GM23338 (cell line): ENCODE measurements at regions not wholly inside any gene's neighbourhood (a gene's known extent, or its start where the extent isn't known, plus 50 kb on each side); places are given as distances from the start of the nearest gene placed in this dataset.

ENCODE experiments used
- ATAC-seq: fragments of 200-7000 bp; cut with Tn5 transposase; 3 replicates; pipeline ENCODE4 v1.9.1; 2020
- DNase-seq: peaks from one replicate; pipeline ENCODE4 v3.0.0-alpha.2; 2015; ENCODE audit warnings: low spot score
- H2AFZ ChIP-seq: fragments of 200-600 bp; sonication (generic); 2 replicates; pipeline ENCODE4 v1.8.0; 2016; ENCODE audit warnings: antibody characterized with exemption, mild to moderate bottlenecking, moderate library complexity
- H3F3A ChIP-seq: fragments of 200-600 bp; sonication (generic); replicated peaks from 2 replicates; pipeline ENCODE4 v1.8.0; 2017; ENCODE audit warnings: antibody characterized with exemption, mixed run types, low read depth
- H3K27ac ChIP-seq: fragments of 200-600 bp; sonication (generic); 2 replicates; pipeline ENCODE4 v1.6.1; 2016; ENCODE audit warnings: low read depth
- H3K27me3 ChIP-seq: fragments of 200-600 bp; sonication (generic); 2 replicates; pipeline ENCODE4 v1.8.0; 2016; ENCODE audit warnings: mild to moderate bottlenecking, mixed run types, moderate library complexity; ENCODE audit not compliant: insufficient read depth
- H3K36me3 ChIP-seq: fragments of 200-600 bp; sonication (generic); 2 replicates; pipeline ENCODE4 v1.8.0; 2016; ENCODE audit warnings: mild to moderate bottlenecking; ENCODE audit not compliant: insufficient read depth
- H3K4me1 ChIP-seq: fragments of 200-600 bp; sonication (generic); 2 replicates; pipeline ENCODE4 v1.8.0; 2016; ENCODE audit warnings: mild to moderate bottlenecking, moderate library complexity; ENCODE audit not compliant: insufficient read depth
- H3K4me2 ChIP-seq: fragments of 200-600 bp; sonication (generic); 2 replicates; pipeline ENCODE4 v1.7.1; 2017; ENCODE audit warnings: mixed run types
- H3K4me3 ChIP-seq: fragments of 200-600 bp; sonication (generic); 2 replicates; pipeline ENCODE4 v1.6.1; 2016; ENCODE audit warnings: mixed run types
- H3K79me2 ChIP-seq: fragments of 200-600 bp; sonication (generic); replicated peaks from 2 replicates; pipeline ENCODE4 v1.8.0; 2017; ENCODE audit warnings: mild to moderate bottlenecking; ENCODE audit not compliant: insufficient read depth
- H3K9me2 ChIP-seq: fragments of 200-600 bp; sonication (generic); 2 replicates; pipeline ENCODE4 v1.8.0; 2017; ENCODE audit not compliant: insufficient read depth
- H4K20me1 ChIP-seq: fragments of 200-600 bp; sonication (generic); replicated peaks from 2 replicates; pipeline ENCODE4 v1.8.0; 2017; ENCODE audit warnings: mild to moderate bottlenecking; ENCODE audit not compliant: insufficient read depth
- H3K27ac Mint-ChIP-seq: 2 replicates; pipeline ENCODE4 v1.8.0; 2020; ENCODE audit warnings: inconsistent platforms, mild to moderate bottlenecking, moderate library complexity, mixed read lengths
- H3K27me3 Mint-ChIP-seq: 3 replicates; pipeline ENCODE4 v1.8.0; 2022; ENCODE audit warnings: low read depth, mild to moderate bottlenecking, moderate library complexity, mixed read lengths, inconsistent platforms; ENCODE audit not compliant: insufficient read depth, poor library complexity
- H3K36me3 Mint-ChIP-seq: 3 replicates; pipeline ENCODE4 v1.8.0; 2021; ENCODE audit warnings: low read depth, mild to moderate bottlenecking, inconsistent platforms, moderate library complexity, mixed read lengths
- H3K4me1 Mint-ChIP-seq: 3 replicates; pipeline ENCODE4 v1.8.0; 2020; ENCODE audit warnings: mild to moderate bottlenecking, inconsistent platforms, mixed read lengths
- H3K4me3 Mint-ChIP-seq: 3 replicates; pipeline ENCODE4 v1.8.0; 2021; ENCODE audit warnings: moderate library complexity, mild to moderate bottlenecking, inconsistent platforms, mixed read lengths
- H3K9me3 Mint-ChIP-seq: 3 replicates; pipeline ENCODE4 v1.8.0; 2020; ENCODE audit warnings: moderate library complexity, mild to moderate bottlenecking, inconsistent platforms, mixed read lengths
- CREB1 ChIP-seq: fragments of 250-450 bp; sonication (Bioruptor Pico); IDR thresholded peaks from 2 replicates; pipeline ENCODE4 v1.5.0; 2020; ENCODE audit warnings: low read depth, mild to moderate bottlenecking, moderate library complexity
- EZH2 ChIP-seq: fragments of 200-600 bp; sonication (generic); IDR thresholded peaks from one replicate; pipeline ENCODE4 v1.8.0; 2017; ENCODE audit warnings: antibody characterized with exemption, mild to moderate bottlenecking, low read depth; ENCODE audit not compliant: unreplicated experiment
- EZH2phosphoT487 ChIP-seq: fragments of 200-600 bp; sonication (generic); IDR thresholded peaks from one replicate; pipeline ENCODE4 v1.8.1; 2018; ENCODE audit warnings: antibody characterized with exemption; ENCODE audit not compliant: unreplicated experiment
- JUNB ChIP-seq: IDR thresholded peaks from one replicate; pipeline ENCODE4 v1.6.1; 2016; ENCODE audit warnings: antibody characterized with exemption; ENCODE audit not compliant: unreplicated experiment
- NANOG ChIP-seq: IDR thresholded peaks from 2 replicates; pipeline ENCODE4 v1.6.1; 2016; ENCODE audit warnings: antibody characterized with exemption, borderline replicate concordance
- POLR2AphosphoS5 ChIP-seq: IDR thresholded peaks from 2 replicates; pipeline ENCODE4 v1.6.1; 2016; ENCODE audit warnings: antibody characterized with exemption, low read depth
- STAT1 ChIP-seq: IDR thresholded peaks from one replicate; pipeline ENCODE4 v1.6.1; 2016; ENCODE audit warnings: antibody characterized with exemption; ENCODE audit not compliant: unreplicated experiment
- ZNF114 ChIP-seq: fragments of 250-450 bp; sonication (Bioruptor Pico); IDR thresholded peaks from 2 replicates; pipeline ENCODE4 v1.5.0; 2020; ENCODE audit warnings: mild to moderate bottlenecking, moderate library complexity
- ZNF331 ChIP-seq: fragments of 250-450 bp; sonication (Bioruptor Pico); IDR thresholded peaks from 2 replicates; pipeline ENCODE4 v1.5.0; 2020; ENCODE audit warnings: low read depth, mild to moderate bottlenecking, moderate library complexity
- ZNF462 ChIP-seq: fragments of 250-450 bp; sonication (Bioruptor Pico); IDR thresholded peaks from 2 replicates; pipeline ENCODE4 v1.5.0; 2020; ENCODE audit warnings: mild to moderate bottlenecking, moderate library complexity
- TF ChIP-seq, protein P1 (sequence below), 2 experiments: fragments of 200-600 bp in 1 of 2; sonication (generic) in 1 of 2; conservative IDR thresholded peaks; 2 replicates each; pipeline versions ENCODE4 v1.5.1 to v1.6.1; 2016 to 2017; ENCODE audit warnings: antibody characterized with exemption in 2 of 2, low read depth in 2 of 2, mild to moderate bottlenecking in 2 of 2, moderate library complexity in 1 of 2
- TF ChIP-seq, protein P2 (sequence below): IDR thresholded peaks from one replicate; pipeline ENCODE4 v1.6.1; 2018; ENCODE audit warnings: antibody characterized with exemption; ENCODE audit not compliant: unreplicated experiment
- TF ChIP-seq, protein P3 (sequence below): IDR thresholded peaks from 2 replicates; pipeline ENCODE4 v1.6.1; 2016; ENCODE audit warnings: antibody characterized with exemption

- Histone ChIP-seq H3K79me2 (no peaks in the 10 kb centered on the region), H3K4me2 (no peak overlapping the region), H3K9me2 (no peaks in the 10 kb centered on the region), H3K27ac (no peak overlapping the region), H3F3A (no peaks in the 10 kb centered on the region), H3K36me3 (no peaks in the 10 kb centered on the region), H3K4me1 (no peaks in the 10 kb centered on the region), H2AFZ (no peak overlapping the region), H3K27me3 (no peaks in the 10 kb centered on the region), H4K20me1 (no peaks in the 10 kb centered on the region), H3K4me3 (no peak overlapping the region)
- H3K27ac Mint-ChIP-seq, result no peak overlapping the region
- no peaks in the 10 kb centered on the region for H3K9me3 Mint-ChIP-seq
- peaks cover 2% of the 10 kb centered on the region for H3K27me3 Mint-ChIP-seq
- H3K4me1 Mint-ChIP-seq, result no peaks in the 10 kb centered on the region
- ATAC-seq, result no peak
- H3K36me3 Mint-ChIP-seq, result no peaks in the 10 kb centered on the region
- TF ChIP-seq STAT1 (no peak), NANOG (no peak), POLR2AphosphoS5 (no peak), JUNB (no peak), ZNF331 (no peak), CREB1 (CRISPR knock-in tag) (no peak), EZH2phosphoT487 (no peak), ZNF114 (CRISPR knock-in tag) (no peak), EZH2 (no peak), ZNF462 (no peak)
- TF ChIP-seq, protein P1, sequence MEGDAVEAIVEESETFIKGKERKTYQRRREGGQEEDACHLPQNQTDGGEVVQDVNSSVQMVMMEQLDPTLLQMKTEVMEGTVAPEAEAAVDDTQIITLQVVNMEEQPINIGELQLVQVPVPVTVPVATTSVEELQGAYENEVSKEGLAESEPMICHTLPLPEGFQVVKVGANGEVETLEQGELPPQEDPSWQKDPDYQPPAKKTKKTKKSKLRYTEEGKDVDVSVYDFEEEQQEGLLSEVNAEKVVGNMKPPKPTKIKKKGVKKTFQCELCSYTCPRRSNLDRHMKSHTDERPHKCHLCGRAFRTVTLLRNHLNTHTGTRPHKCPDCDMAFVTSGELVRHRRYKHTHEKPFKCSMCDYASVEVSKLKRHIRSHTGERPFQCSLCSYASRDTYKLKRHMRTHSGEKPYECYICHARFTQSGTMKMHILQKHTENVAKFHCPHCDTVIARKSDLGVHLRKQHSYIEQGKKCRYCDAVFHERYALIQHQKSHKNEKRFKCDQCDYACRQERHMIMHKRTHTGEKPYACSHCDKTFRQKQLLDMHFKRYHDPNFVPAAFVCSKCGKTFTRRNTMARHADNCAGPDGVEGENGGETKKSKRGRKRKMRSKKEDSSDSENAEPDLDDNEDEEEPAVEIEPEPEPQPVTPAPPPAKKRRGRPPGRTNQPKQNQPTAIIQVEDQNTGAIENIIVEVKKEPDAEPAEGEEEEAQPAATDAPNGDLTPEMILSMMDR (conservative IDR thresholded peaks at IDR 0.05; ENCODE audit: low read depth in 2 of 2), result no peak
- TF ChIP-seq, protein P2, sequence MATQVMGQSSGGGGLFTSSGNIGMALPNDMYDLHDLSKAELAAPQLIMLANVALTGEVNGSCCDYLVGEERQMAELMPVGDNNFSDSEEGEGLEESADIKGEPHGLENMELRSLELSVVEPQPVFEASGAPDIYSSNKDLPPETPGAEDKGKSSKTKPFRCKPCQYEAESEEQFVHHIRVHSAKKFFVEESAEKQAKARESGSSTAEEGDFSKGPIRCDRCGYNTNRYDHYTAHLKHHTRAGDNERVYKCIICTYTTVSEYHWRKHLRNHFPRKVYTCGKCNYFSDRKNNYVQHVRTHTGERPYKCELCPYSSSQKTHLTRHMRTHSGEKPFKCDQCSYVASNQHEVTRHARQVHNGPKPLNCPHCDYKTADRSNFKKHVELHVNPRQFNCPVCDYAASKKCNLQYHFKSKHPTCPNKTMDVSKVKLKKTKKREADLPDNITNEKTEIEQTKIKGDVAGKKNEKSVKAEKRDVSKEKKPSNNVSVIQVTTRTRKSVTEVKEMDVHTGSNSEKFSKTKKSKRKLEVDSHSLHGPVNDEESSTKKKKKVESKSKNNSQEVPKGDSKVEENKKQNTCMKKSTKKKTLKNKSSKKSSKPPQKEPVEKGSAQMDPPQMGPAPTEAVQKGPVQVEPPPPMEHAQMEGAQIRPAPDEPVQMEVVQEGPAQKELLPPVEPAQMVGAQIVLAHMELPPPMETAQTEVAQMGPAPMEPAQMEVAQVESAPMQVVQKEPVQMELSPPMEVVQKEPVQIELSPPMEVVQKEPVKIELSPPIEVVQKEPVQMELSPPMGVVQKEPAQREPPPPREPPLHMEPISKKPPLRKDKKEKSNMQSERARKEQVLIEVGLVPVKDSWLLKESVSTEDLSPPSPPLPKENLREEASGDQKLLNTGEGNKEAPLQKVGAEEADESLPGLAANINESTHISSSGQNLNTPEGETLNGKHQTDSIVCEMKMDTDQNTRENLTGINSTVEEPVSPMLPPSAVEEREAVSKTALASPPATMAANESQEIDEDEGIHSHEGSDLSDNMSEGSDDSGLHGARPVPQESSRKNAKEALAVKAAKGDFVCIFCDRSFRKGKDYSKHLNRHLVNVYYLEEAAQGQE, result no peak
- TF ChIP-seq, protein P3, sequence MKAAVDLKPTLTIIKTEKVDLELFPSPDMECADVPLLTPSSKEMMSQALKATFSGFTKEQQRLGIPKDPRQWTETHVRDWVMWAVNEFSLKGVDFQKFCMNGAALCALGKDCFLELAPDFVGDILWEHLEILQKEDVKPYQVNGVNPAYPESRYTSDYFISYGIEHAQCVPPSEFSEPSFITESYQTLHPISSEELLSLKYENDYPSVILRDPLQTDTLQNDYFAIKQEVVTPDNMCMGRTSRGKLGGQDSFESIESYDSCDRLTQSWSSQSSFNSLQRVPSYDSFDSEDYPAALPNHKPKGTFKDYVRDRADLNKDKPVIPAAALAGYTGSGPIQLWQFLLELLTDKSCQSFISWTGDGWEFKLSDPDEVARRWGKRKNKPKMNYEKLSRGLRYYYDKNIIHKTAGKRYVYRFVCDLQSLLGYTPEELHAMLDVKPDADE, result no peak
- no peak overlapping the region for H3K4me3 Mint-ChIP-seq
- DNase-seq, result no peak
Observed at GRCh38 chr7:112567388-112567787, 86.6 kb downstream of the LSMEM1 start.
